Mesenchymal stem cell (in vitro differentiated cells and primary cell): ENCODE measurements at regions not wholly inside any gene's neighbourhood (a gene's known extent, or its start where the extent isn't known, plus 50 kb on each side); places are given as distances from the start of the nearest gene placed in this dataset.

ENCODE experiments used
- DNase-seq: peaks from one replicate; pipeline ENCODE4 v3.0.0-alpha.2; 2013
- H2AFZ ChIP-seq: one replicate; pipeline ENCODE4 v1.6.1; 2013; ENCODE audit warnings: low read depth, mild to moderate bottlenecking, control low read depth, inconsistent platforms, low read length, moderate library complexity
- H2AK5ac ChIP-seq: 2 replicates; pipeline ENCODE4 v1.6.1; 2013; ENCODE audit warnings: low read length, moderate library complexity, mild to moderate bottlenecking, inconsistent platforms; ENCODE audit not compliant: severe bottlenecking
- H2BK120ac ChIP-seq: one replicate; pipeline ENCODE4 v1.6.1; 2013; ENCODE audit warnings: low read depth, mild to moderate bottlenecking, inconsistent platforms, low read length, moderate library complexity
- H2BK12ac ChIP-seq, 2 experiments: one replicate each; pipeline ENCODE4 v1.6.1; 2013; ENCODE audit warnings: inconsistent platforms in 2 of 2, low read length in 2 of 2, mild to moderate bottlenecking in 2 of 2, moderate library complexity in 2 of 2, control low read depth in 1 of 2
- H2BK15ac ChIP-seq: one replicate; pipeline ENCODE4 v1.6.1; 2013; ENCODE audit warnings: mild to moderate bottlenecking, low read depth, inconsistent platforms; ENCODE audit not compliant: poor library complexity, severe bottlenecking
- H2BK5ac ChIP-seq: 2 replicates; pipeline ENCODE4 v1.6.1; 2013; ENCODE audit warnings: low read depth, mild to moderate bottlenecking, low read length, control low read depth, inconsistent platforms; ENCODE audit not compliant: poor library complexity, severe bottlenecking
- H3K14ac ChIP-seq, 2 experiments: one replicate each; pipeline ENCODE4 v1.6.1; 2013; ENCODE audit warnings: inconsistent platforms in 2 of 2, low read length in 2 of 2, control low read depth in 1 of 2, mild to moderate bottlenecking in 1 of 2, moderate library complexity in 1 of 2
- H3K18ac ChIP-seq, 2 experiments: one replicate each; pipeline ENCODE4 v1.6.1; 2013; ENCODE audit warnings: inconsistent platforms in 2 of 2, low read length in 2 of 2, control low read depth in 1 of 2, low read depth in 1 of 2, mild to moderate bottlenecking in 1 of 2
- H3K23ac ChIP-seq, 2 experiments: one replicate each; pipeline ENCODE4 v1.6.1; 2013; ENCODE audit warnings: inconsistent platforms in 2 of 2, low read length in 2 of 2, mild to moderate bottlenecking in 2 of 2, moderate library complexity in 2 of 2, control low read depth in 1 of 2
- H3K27ac ChIP-seq: 2 replicates; pipeline ENCODE4 v1.5.1; 2013; ENCODE audit warnings: mild to moderate bottlenecking, moderate library complexity, low read length, control low read depth, inconsistent platforms; ENCODE audit not compliant: poor library complexity, severe bottlenecking
- H3K27me3 ChIP-seq, 2 experiments: 2 replicates each; pipeline versions ENCODE4 v1.6.1 to v1.7.0; 2013; ENCODE audit warnings: low read length in 2 of 2, mild to moderate bottlenecking in 2 of 2, moderate library complexity in 2 of 2, control low read depth in 1 of 2, inconsistent platforms in 1 of 2; ENCODE audit not compliant: control insufficient read depth in 1 of 2, insufficient read depth in 1 of 2
- H3K36me3 ChIP-seq, 2 experiments: 2 replicates each; pipeline versions ENCODE4 v1.6.1 to v1.7.0; 2013; ENCODE audit warnings: low read length in 2 of 2, control low read depth in 1 of 2, inconsistent platforms in 1 of 2, low read depth in 1 of 2, mild to moderate bottlenecking in 1 of 2; ENCODE audit not compliant: insufficient read depth in 2 of 2, control insufficient read depth in 1 of 2
- H3K4ac ChIP-seq, 2 experiments: one replicate each; pipeline ENCODE4 v1.6.1; 2013; ENCODE audit warnings: inconsistent platforms in 2 of 2, low read length in 2 of 2, mild to moderate bottlenecking in 2 of 2, moderate library complexity in 2 of 2, control low read depth in 1 of 2, low read depth in 1 of 2
- H3K4me1 ChIP-seq: 2 replicates; pipeline ENCODE4 v1.6.1; 2013; ENCODE audit warnings: low read depth, low read length, control low read depth; ENCODE audit not compliant: control insufficient read depth, insufficient read depth
- H3K4me2 ChIP-seq: 2 replicates; pipeline ENCODE4 v1.6.1; 2013; ENCODE audit warnings: low read length, mild to moderate bottlenecking, inconsistent platforms; ENCODE audit not compliant: poor library complexity, severe bottlenecking
- H3K4me3 ChIP-seq, 2 experiments: 2 replicates each; pipeline versions ENCODE4 v1.5.1 to v1.7.0; 2013; ENCODE audit warnings: low read length in 2 of 2, mild to moderate bottlenecking in 2 of 2, control low read depth in 1 of 2, low read depth in 1 of 2; ENCODE audit not compliant: insufficient read depth in 1 of 2
- H3K79me1 ChIP-seq: replicated peaks from 2 replicates; pipeline ENCODE4 v1.6.1; 2013; ENCODE audit warnings: mild to moderate bottlenecking, control low read depth, low read length, inconsistent platforms; ENCODE audit not compliant: poor library complexity, severe bottlenecking
- H3K9ac ChIP-seq: 2 replicates; pipeline ENCODE4 v1.7.0; 2013; ENCODE audit warnings: mild to moderate bottlenecking, low read length, moderate library complexity
- H3K9me3 ChIP-seq: 2 replicates; pipeline ENCODE4 v1.7.0; 2013; ENCODE audit warnings: mild to moderate bottlenecking, low read length; ENCODE audit not compliant: control insufficient read depth
- H4K8ac ChIP-seq: one replicate; pipeline ENCODE4 v1.6.1; 2013; ENCODE audit warnings: inconsistent platforms, mild to moderate bottlenecking, low read length, moderate library complexity
- H4K91ac ChIP-seq: one replicate; pipeline ENCODE4 v1.6.1; 2013; ENCODE audit warnings: mild to moderate bottlenecking, low read length, inconsistent platforms
- WGBS: methylation state at CpG from one replicate; pipeline ENCODE4 v1.1.7; 2013; ENCODE audit warnings: mixed read lengths; 5-methylcytosine and 5-hydroxymethylcytosine counted together

GRCh38 chr11:70505761-70506657 lies 107.7 kb downstream of the CTTN start:
- H3K9ac ChIP-seq = no peak overlapping the region
- no peak overlapping the region for H3K14ac ChIP-seq
- 71% methylated on average over 15 of the region's 15 CpGs for WGBS
- H3K4ac ChIP-seq = no peak overlapping the region
- no peak overlapping the region for H2BK12ac ChIP-seq
- no peaks in the 10 kb centered on the region for H3K9me3 ChIP-seq
- H2BK5ac ChIP-seq = no peak overlapping the region
- H3K18ac ChIP-seq = no peak overlapping the region
- H3K27ac ChIP-seq = no peak overlapping the region
- peaks cover 4% of the 10 kb centered on the region for H3K4me1 ChIP-seq
- peaks cover 0 to 4% of the 10 kb centered on the region in 2 experiments for H3K36me3 ChIP-seq
- no peak overlapping the region for H4K8ac ChIP-seq
- no peak overlapping the region for H2AFZ ChIP-seq
- DNase-seq = no peak
- no peaks in the 10 kb centered on the region for H3K79me1 ChIP-seq
- H2BK15ac ChIP-seq = no peak overlapping the region
- no peak overlapping the region for H4K91ac ChIP-seq
- H3K4me2 ChIP-seq = no peak overlapping the region
- peaks cover 10% of the 10 kb centered on the region in 2 experiments for H3K27me3 ChIP-seq
- no peak overlapping the region for H2AK5ac ChIP-seq
- H3K4me3 ChIP-seq = no peak overlapping the region
- no peak overlapping the region for H2BK120ac ChIP-seq
- no peak overlapping the region for H3K23ac ChIP-seq

DNA sequence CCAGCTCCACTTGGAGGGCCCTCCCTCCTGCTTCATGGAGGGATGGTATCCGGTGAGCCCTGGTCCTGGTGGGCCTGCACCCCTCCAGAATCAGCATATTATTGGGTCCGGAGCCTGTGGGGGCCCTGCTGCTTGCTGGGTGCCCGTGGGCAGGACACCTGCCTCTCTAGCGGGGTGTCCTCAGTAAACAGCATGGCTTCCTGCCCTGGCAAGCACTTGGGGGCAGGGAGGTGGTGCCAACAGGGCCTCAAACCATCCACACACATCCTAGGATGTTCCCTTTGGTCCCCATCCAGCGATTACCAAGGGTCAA lies 108.3 kb downstream of the CTTN start:
- no peak overlapping the region for H2BK15ac ChIP-seq
- H2BK5ac ChIP-seq = no peak overlapping the region
- peaks cover 2% of the 10 kb centered on the region for H3K4me1 ChIP-seq
- no peak overlapping the region for H3K4ac ChIP-seq
- H2BK120ac ChIP-seq = no peak overlapping the region
- no peak overlapping the region for H3K4me3 ChIP-seq
- DNase-seq = no peak
- no peak overlapping the region for H3K14ac ChIP-seq
- H3K18ac ChIP-seq = no peak overlapping the region
- no peak overlapping the region for H3K27ac ChIP-seq
- no peak overlapping the region for H4K91ac ChIP-seq
- peaks cover 0 to 4% of the 10 kb centered on the region in 2 experiments for H3K36me3 ChIP-seq
- no peak overlapping the region for H3K4me2 ChIP-seq
- H3K9me3 ChIP-seq = peaks cover 2% of the 10 kb centered on the region
- 88% methylated on average over 5 of the region's 5 CpGs for WGBS
- H2BK12ac ChIP-seq = no peak overlapping the region
- no peak overlapping the region for H2AK5ac ChIP-seq
- H3K79me1 ChIP-seq = no peaks in the 10 kb centered on the region
- H3K23ac ChIP-seq = no peak overlapping the region
- no peak overlapping the region for H4K8ac ChIP-seq
- H3K27me3 ChIP-seq = peaks cover 10 to 13% of the 10 kb centered on the region in 2 experiments
- H3K9ac ChIP-seq = no peak overlapping the region
- no peak overlapping the region for H2AFZ ChIP-seq

GRCh38 chr11:70506986-70507385 lies 108.7 kb downstream of the CTTN start:
- Histone ChIP-seq H3K27ac (no peak overlapping the region), H3K23ac (no peak overlapping the region), H4K8ac (no peak overlapping the region), H3K4me2 (no peak overlapping the region), H2AFZ (no peak overlapping the region), H2BK120ac (no peak overlapping the region), H2BK12ac (no peak overlapping the region), H3K9me3 (peaks cover 5% of the 10 kb centered on the region), H3K27me3 (peaks cover 10 to 13% of the 10 kb centered on the region in 2 experiments), H3K4me1 (peaks cover 2% of the 10 kb centered on the region), H3K9ac (no peak overlapping the region), H2BK15ac (no peak overlapping the region), H3K79me1 (no peaks in the 10 kb centered on the region), H2BK5ac (no peak overlapping the region), H4K91ac (no peak overlapping the region), H3K4me3 (no peak overlapping the region), H3K4ac (no peak overlapping the region), H3K18ac (no peak overlapping the region), H3K14ac (no peak overlapping the region), H3K36me3 (peaks cover 0 to 3% of the 10 kb centered on the region in 2 experiments), H2AK5ac (no peak overlapping the region)
- no peak for DNase-seq
- 90% methylated on average over 7 of the region's 7 CpGs for WGBS

DNA sequence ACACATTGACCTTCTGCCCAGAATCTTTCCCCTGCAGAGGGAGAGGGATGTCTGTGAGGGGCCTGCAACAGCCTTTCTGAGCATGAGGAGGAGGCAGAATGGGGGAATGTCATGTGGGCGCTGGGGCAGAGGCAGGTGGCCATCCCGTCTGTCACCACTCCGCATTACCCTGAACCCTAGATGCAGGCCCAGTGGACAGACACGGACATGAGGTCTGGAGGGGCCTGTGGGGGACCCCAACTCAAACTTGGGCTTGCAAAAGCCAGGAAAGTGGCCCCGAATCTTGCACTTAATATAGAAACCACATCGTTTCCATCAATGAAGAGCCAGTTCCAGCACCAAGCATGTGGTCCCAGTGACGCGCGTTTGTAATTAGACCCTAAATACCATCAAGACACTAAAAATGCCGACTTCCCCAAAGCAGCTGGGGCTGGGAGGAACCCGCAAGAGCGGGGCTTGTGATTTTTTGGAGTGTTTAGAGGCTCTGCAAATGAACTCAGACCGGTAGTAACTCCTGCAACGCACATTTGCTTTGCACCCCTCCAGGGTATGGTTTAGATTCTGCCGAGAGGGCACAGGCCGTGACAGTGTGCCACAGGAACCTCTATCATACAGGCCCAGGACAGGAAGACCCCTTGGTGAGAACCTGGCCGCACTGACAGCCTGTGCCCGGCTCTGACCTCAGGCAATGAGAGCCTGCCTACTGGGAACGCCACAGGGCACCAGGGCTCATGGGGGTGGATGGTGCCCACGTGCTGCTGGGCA lies 109.3 kb downstream of the CTTN start:
- Histone ChIP-seq H2BK120ac (no peak overlapping the region), H2AFZ (no peak overlapping the region), H2BK12ac (no peak overlapping the region), H3K27ac (no peak overlapping the region), H4K91ac (no peak overlapping the region), H4K8ac (no peak overlapping the region), H3K4ac (no peak overlapping the region), H3K4me1 (no peaks in the 10 kb centered on the region), H3K4me2 (no peak overlapping the region), H3K18ac (no peak overlapping the region), H3K9ac (no peak overlapping the region), H3K4me3 (no peak overlapping the region), H3K27me3 (peaks cover 10 to 13% of the 10 kb centered on the region in 2 experiments), H3K79me1 (no peaks in the 10 kb centered on the region), H3K23ac (peak overlapping the region in 1 of 2 experiments; percentile 67), H2BK5ac (no peak overlapping the region), H2BK15ac (no peak overlapping the region), H3K14ac (no peak overlapping the region), H3K9me3 (peaks cover 12% of the 10 kb centered on the region), H2AK5ac (no peak overlapping the region), H3K36me3 (no peaks in the 10 kb centered on the region)
- 76% methylated on average over 17 of the region's 20 CpGs for WGBS
- DNase-seq = no peak
